ENCODE measurements at regions not wholly inside any gene's neighbourhood (a gene's known extent, or its start where the extent isn't known, plus 50 kb on each side); places are given as distances from the start of the nearest gene placed in this dataset.

GRCh38 chr17:77790143-77790829 is 168.2 kb upstream of the TNRC6C start:
- no peak overlapping the region for H3K9ac ChIP-seq (ENCODE audit: low read length)
- no peak overlapping the region for H3K27ac ChIP-seq (ENCODE audit: low read length)

GRCh38 chr17:77792626-77793025 is 165.9 kb upstream of the TNRC6C start:
- no peak overlapping the region for H2AFZ ChIP-seq (ENCODE audit: low read depth, low read length)
- no peak for TF ChIP-seq EZH2phosphoT487 (IDR thresholded peaks at IDR 0.05; ENCODE audit: low read depth)
- no peak for TF ChIP-seq CTCF (IDR thresholded peaks at IDR 0.05; ENCODE audit: low read depth, low read length)
- H3K79me2 ChIP-seq (ENCODE audit: low read length), result no peaks in the 10 kb centered on the region
- no peaks in the 10 kb centered on the region for H3K9me3 ChIP-seq (ENCODE audit: insufficient read depth, low read length)
- H4K20me1 ChIP-seq (ENCODE audit: insufficient read depth, low read length), result no peaks in the 10 kb centered on the region
- no peak overlapping the region for H3K4me2 ChIP-seq (ENCODE audit: low read length)
- H3K4me3 ChIP-seq (ENCODE audit: low read length), result no peak overlapping the region
- H3K9ac ChIP-seq (ENCODE audit: low read length), result no peak overlapping the region
- H3K27me3 ChIP-seq (ENCODE audit: low read depth, low read length), result peaks cover 9% of the 10 kb centered on the region; the same call in 1 of the 2 replicates
- no peaks in the 10 kb centered on the region for H3K36me3 ChIP-seq (replicated peaks; ENCODE audit: low read depth, low read length)
- no peaks in the 10 kb centered on the region for H3K4me1 ChIP-seq (ENCODE audit: low read length)
- H3K27ac ChIP-seq (ENCODE audit: low read length), result no peak overlapping the region

More at GRCh38 chr17:77790143-77790829, 168.2 kb upstream of the TNRC6C start:
- no peaks in the 10 kb centered on the region for H3K9me3 ChIP-seq (ENCODE audit: insufficient read depth, low read length)
- H3K36me3 ChIP-seq (replicated peaks; ENCODE audit: low read depth, low read length), result no peaks in the 10 kb centered on the region
- no peak overlapping the region for H3K4me2 ChIP-seq (ENCODE audit: low read length)
- H4K20me1 ChIP-seq (ENCODE audit: insufficient read depth, low read length), result no peaks in the 10 kb centered on the region
- peaks cover 22% of the 10 kb centered on the region for H3K27me3 ChIP-seq (ENCODE audit: low read depth, low read length)
- no peak for TF ChIP-seq EZH2phosphoT487 (IDR thresholded peaks at IDR 0.05; ENCODE audit: low read depth)
- H2AFZ ChIP-seq (ENCODE audit: low read depth, low read length), result no peak overlapping the region
- no peaks in the 10 kb centered on the region for H3K79me2 ChIP-seq (ENCODE audit: low read length)
- H3K4me1 ChIP-seq (ENCODE audit: low read length), result no peaks in the 10 kb centered on the region
- no peak overlapping the region for H3K4me3 ChIP-seq (ENCODE audit: low read length)

GRCh38 chr17:77793146-77793970 is 165.1 kb upstream of the TNRC6C start:
- H3K4me2 ChIP-seq (ENCODE audit: low read length), result no peak overlapping the region
- H3K4me3 ChIP-seq (ENCODE audit: low read length), result no peak overlapping the region
- no peaks in the 10 kb centered on the region for H3K36me3 ChIP-seq (replicated peaks; ENCODE audit: low read depth, low read length)
- H3K79me2 ChIP-seq (ENCODE audit: low read length), result no peaks in the 10 kb centered on the region
- peaks cover 13% of the 10 kb centered on the region; the same call in 1 of the 2 replicates for H3K27me3 ChIP-seq (ENCODE audit: low read depth, low read length)
- H4K20me1 ChIP-seq (ENCODE audit: insufficient read depth, low read length), result no peaks in the 10 kb centered on the region
- TF ChIP-seq CTCF (IDR thresholded peaks at IDR 0.05; ENCODE audit: low read depth, low read length), result no peak
- TF ChIP-seq EZH2phosphoT487 (IDR thresholded peaks at IDR 0.05; ENCODE audit: low read depth), result no peak
- H3K9ac ChIP-seq (ENCODE audit: low read length), result no peak overlapping the region
- H3K9me3 ChIP-seq (ENCODE audit: insufficient read depth, low read length), result no peaks in the 10 kb centered on the region
- H3K4me1 ChIP-seq (ENCODE audit: low read length), result no peaks in the 10 kb centered on the region
- H2AFZ ChIP-seq (ENCODE audit: low read depth, low read length), result no peak overlapping the region
- H3K27ac ChIP-seq (ENCODE audit: low read length), result no peak overlapping the region

GRCh38 chr17:77793971-77794235 is 164.6 kb upstream of the TNRC6C start:
- no peaks in the 10 kb centered on the region for H4K20me1 ChIP-seq (ENCODE audit: insufficient read depth, low read length)
- no peak overlapping the region for H3K27ac ChIP-seq (ENCODE audit: low read length)
- no peaks in the 10 kb centered on the region for H3K9me3 ChIP-seq (ENCODE audit: insufficient read depth, low read length)
- H2AFZ ChIP-seq (ENCODE audit: low read depth, low read length), result no peak overlapping the region
- H3K27me3 ChIP-seq (ENCODE audit: low read depth, low read length), result peaks cover 13% of the 10 kb centered on the region; the same call in 1 of the 2 replicates
- H3K4me3 ChIP-seq (ENCODE audit: low read length), result no peak overlapping the region
- H3K9ac ChIP-seq (ENCODE audit: low read length), result no peak overlapping the region
- H3K4me1 ChIP-seq (ENCODE audit: low read length), result no peaks in the 10 kb centered on the region
- no peaks in the 10 kb centered on the region for H3K79me2 ChIP-seq (ENCODE audit: low read length)
- H3K36me3 ChIP-seq (replicated peaks; ENCODE audit: low read depth, low read length), result no peaks in the 10 kb centered on the region
- no peak overlapping the region for H3K4me2 ChIP-seq (ENCODE audit: low read length)
- TF ChIP-seq CTCF (IDR thresholded peaks at IDR 0.05; ENCODE audit: low read depth, low read length), result no peak
- TF ChIP-seq EZH2phosphoT487 (IDR thresholded peaks at IDR 0.05; ENCODE audit: low read depth), result no peak

Measured in OCI-LY3 (cell line).